Kidney epithelial cell (primary cell): ENCODE measurements at regions not wholly inside any gene's neighbourhood (a gene's known extent, or its start where the extent isn't known, plus 50 kb on each side); places are given as distances from the start of the nearest gene placed in this dataset.
A peak's percentile ranks its signal among the peaks of the same experiment; 100 is the strongest.

Experiments used
- DNase-seq: peaks from one replicate; pipeline ENCODE4 v3.0.0-alpha.2; 2010; ENCODE audit warnings: low read depth
- H3K27me3 ChIP-seq: 2 replicates; pipeline ENCODE4 v1.6.0; 2011; ENCODE audit warnings: low read length; ENCODE audit not compliant: control insufficient read depth, insufficient read depth
- H3K36me3 ChIP-seq: 2 replicates; pipeline ENCODE4 v1.5.1; 2011; ENCODE audit warnings: low read length; ENCODE audit not compliant: control insufficient read depth, insufficient read depth
- H3K4me3 ChIP-seq: 2 replicates; pipeline ENCODE4 v1.5.1; 2011; ENCODE audit warnings: low read depth, mild to moderate bottlenecking, control low read depth, low read length
- TF ChIP-seq, protein P1 (sequence below): IDR thresholded peaks from 2 replicates; pipeline ENCODE4 v1.5.1; 2011; ENCODE audit warnings: mild to moderate bottlenecking, moderate library complexity, low read length, control low read depth, inconsistent platforms; ENCODE audit not compliant: insufficient read depth, poor library complexity, severe bottlenecking

DNA sequence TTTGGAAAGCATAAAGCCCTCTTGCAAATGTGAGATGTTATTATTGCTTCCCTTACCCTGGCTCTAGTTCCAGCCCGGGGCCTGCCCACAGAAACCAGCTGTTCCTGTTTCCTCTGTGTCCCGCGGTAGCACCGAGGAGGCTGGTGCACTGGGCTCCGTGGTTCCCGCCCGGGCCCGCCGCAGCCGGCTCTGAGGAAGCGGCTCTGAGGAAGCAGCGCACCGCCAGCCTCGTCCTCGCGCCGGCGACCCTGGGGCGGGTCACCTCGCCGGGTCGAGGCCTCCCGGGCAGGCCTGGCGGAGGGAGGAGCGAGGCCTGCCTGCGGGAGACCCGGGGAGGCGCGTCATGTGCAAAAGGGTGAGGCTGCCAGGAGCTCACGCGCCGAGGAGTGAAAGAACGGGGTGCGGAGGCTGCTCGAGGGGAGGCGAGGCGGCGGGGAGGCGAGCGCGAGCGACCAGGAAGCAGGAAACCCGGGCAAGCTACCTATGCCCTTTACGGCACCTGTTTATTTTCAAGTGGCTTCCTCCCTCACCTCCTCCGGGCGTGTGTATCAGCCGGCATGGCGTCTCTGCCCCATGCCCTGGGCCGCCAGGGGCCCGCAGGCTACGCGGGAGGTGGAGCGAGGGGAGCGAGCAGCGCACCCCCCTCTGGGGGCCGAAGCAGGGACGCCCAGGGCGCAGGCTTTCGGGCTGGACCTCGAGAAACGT lies 61.3 kb upstream of the MEGF10 start:
- H3K36me3 ChIP-seq = no peaks in the 10 kb centered on the region
- TF ChIP-seq, protein P1, sequence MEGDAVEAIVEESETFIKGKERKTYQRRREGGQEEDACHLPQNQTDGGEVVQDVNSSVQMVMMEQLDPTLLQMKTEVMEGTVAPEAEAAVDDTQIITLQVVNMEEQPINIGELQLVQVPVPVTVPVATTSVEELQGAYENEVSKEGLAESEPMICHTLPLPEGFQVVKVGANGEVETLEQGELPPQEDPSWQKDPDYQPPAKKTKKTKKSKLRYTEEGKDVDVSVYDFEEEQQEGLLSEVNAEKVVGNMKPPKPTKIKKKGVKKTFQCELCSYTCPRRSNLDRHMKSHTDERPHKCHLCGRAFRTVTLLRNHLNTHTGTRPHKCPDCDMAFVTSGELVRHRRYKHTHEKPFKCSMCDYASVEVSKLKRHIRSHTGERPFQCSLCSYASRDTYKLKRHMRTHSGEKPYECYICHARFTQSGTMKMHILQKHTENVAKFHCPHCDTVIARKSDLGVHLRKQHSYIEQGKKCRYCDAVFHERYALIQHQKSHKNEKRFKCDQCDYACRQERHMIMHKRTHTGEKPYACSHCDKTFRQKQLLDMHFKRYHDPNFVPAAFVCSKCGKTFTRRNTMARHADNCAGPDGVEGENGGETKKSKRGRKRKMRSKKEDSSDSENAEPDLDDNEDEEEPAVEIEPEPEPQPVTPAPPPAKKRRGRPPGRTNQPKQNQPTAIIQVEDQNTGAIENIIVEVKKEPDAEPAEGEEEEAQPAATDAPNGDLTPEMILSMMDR = peak; percentile 16
- H3K27me3 ChIP-seq = no peaks in the 10 kb centered on the region
- peak overlapping the region; percentile 54 for H3K4me3 ChIP-seq
- DNase-seq = no peak

DNA sequence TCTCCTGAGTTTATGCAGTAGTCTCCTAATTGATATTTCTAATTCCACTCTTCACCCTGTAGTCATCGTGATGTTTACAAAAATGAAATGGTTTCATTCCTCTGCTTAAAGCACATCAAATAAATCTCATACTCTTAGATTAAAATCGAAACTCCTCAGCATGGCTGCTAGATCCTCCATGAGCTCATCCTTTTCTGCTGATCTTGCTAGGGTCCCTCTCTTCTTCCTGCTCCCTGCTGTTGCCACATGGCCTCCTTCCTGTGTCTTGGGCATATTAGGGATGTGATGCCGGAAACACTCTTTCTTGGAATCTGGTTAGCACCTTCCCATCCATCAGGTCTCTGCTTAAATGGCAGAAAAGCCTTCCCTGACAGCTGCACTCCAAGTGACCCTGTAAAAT lies 59.5 kb upstream of the MEGF10 start:
- DNase-seq = no peak
- no peaks in the 10 kb centered on the region for H3K27me3 ChIP-seq
- H3K4me3 ChIP-seq = no peak overlapping the region
- TF ChIP-seq, protein P1 = no peak
- no peaks in the 10 kb centered on the region for H3K36me3 ChIP-seq

DNA sequence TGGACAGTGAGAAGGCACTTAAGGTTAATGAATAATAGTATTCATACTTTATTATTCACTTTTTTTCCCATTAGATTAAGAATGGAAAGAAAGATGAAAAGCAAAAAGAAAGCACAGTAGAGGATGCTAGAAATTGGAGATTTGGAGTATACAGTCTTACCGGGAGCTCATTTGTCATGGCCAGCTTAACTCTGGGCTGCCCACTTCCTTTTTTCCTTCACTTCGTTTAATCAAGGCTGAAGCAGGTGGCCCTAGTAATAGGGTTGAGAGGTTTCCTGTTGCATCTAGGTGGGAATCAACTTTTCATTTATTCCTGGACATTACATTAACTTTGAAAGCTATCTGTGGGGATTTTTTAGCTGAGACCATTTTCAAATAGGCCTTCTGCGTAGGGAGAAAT lies 57.0 kb upstream of the MEGF10 start:
- no peak overlapping the region for H3K4me3 ChIP-seq
- no peak for DNase-seq
- H3K27me3 ChIP-seq = no peaks in the 10 kb centered on the region
- H3K36me3 ChIP-seq = no peaks in the 10 kb centered on the region
- TF ChIP-seq, protein P1 = no peak

DNA sequence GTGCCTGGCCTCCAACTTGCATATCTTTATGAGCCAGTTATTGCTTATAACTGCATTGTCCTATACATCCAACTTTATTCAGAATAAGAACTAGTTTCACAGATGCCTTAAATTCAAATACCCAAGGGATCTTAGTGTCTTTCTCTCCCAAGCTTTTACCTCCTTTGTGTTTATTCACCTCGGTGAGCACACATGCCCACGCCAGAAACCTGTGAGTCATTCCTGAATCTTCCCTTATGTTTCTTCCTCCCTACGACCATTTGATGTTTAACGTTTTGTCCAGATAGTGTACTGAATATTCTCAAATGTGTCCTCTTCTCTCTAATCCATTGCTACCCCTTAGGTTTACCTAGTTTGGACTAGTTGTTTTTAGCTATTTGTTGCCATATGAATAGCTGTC lies 55.5 kb upstream of the MEGF10 start:
- H3K36me3 ChIP-seq = no peaks in the 10 kb centered on the region
- no peak overlapping the region for H3K4me3 ChIP-seq
- TF ChIP-seq, protein P1 = no peak
- no peak for DNase-seq
- H3K27me3 ChIP-seq = no peaks in the 10 kb centered on the region

DNA sequence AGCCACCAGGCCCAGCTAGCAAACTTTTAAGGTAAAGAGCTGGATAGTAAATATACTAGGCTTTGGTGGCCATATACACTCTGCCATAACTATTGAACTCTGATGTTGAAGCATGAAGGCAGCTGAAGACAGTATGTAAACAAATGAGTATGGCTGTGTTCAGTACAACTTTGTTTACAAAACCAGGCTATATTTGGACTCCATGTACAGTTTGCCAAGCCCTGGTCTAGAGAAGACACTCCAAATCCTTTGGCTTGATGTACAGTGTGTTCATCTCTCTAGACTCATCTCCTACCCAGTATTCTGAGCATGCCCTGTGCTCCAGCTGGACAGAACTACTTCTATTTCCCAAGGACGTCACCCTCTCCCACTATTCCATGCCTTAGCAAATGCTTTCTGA lies 54.3 kb upstream of the MEGF10 start:
- no peak overlapping the region for H3K4me3 ChIP-seq
- TF ChIP-seq, protein P1 = no peak

More for the DNA sequence above, 54.3 kb upstream of the MEGF10 start:
- no peak for DNase-seq
- H3K27me3 ChIP-seq = no peaks in the 10 kb centered on the region
- no peaks in the 10 kb centered on the region for H3K36me3 ChIP-seq
